Calu3 (cell line): ENCODE measurements at regions not wholly inside any gene's neighbourhood (a gene's known extent, or its start where the extent isn't known, plus 50 kb on each side); places are given as distances from the start of the nearest gene placed in this dataset.

ENCODE experiments used
- BruUV-seq: library from RNA; stranded (reverse); fragments of 400-500 nt; replicated peaks from 2 replicates; lab custom pipeline; 2021; lab: Mats Ljungman, UMichigan
- CTCF ChIA-PET: fragments of 300-600 bp; sonication (Branson Sonifier 250); formaldehyde crosslinking; loops from one replicate; lab custom pipeline; 2022; ENCODE audit warnings: antibody characterized with exemption; lab: Charles Lee
- DNase-seq: peaks from one replicate; pipeline ENCODE4 v3.0.0; 2022
- H3K27ac Mint-ChIP-seq: one replicate; pipeline ENCODE4 v1.8.0; 2022; ENCODE audit warnings: mixed read lengths; ENCODE audit not compliant: unreplicated experiment
- H3K27me3 Mint-ChIP-seq: one replicate; pipeline ENCODE4 v1.8.0; 2022; ENCODE audit warnings: mixed read lengths; ENCODE audit not compliant: unreplicated experiment
- H3K36me3 Mint-ChIP-seq: one replicate; pipeline ENCODE4 v1.8.0; 2022; ENCODE audit warnings: mild to moderate bottlenecking, moderate library complexity, mixed read lengths; ENCODE audit not compliant: insufficient read depth, unreplicated experiment
- H3K4me1 Mint-ChIP-seq: one replicate; pipeline ENCODE4 v1.8.0; 2022; ENCODE audit warnings: mild to moderate bottlenecking, low read depth, mixed read lengths; ENCODE audit not compliant: unreplicated experiment
- H3K4me3 Mint-ChIP-seq: one replicate; pipeline ENCODE4 v1.8.0; 2022; ENCODE audit warnings: mild to moderate bottlenecking, low read depth, moderate library complexity, mixed read lengths; ENCODE audit not compliant: unreplicated experiment
- H3K9me3 Mint-ChIP-seq: one replicate; pipeline ENCODE4 v1.8.0; 2022; ENCODE audit warnings: low read depth, mixed read lengths; ENCODE audit not compliant: unreplicated experiment
- CTCF ChIP-seq: fragments of 200-600 bp; IDR thresholded peaks from one replicate; pipeline ENCODE4 v1.8.0; 2022; ENCODE audit warnings: antibody characterized with exemption; ENCODE audit not compliant: unreplicated experiment
- intact Hi-C: fragments of 100-400 bp; cut with micrococcal nuclease; formaldehyde crosslinking; loops from one replicate; pipeline ENCODE4 v1.10.0; 2022; ENCODE audit not compliant: unreplicated experiment

GRCh38 chr7:26000841-26001240 lies 151.2 kb upstream of the NFE2L3 start:
- H3K4me1 Mint-ChIP-seq: no peaks in the 10 kb centered on the region
- BruUV-seq: no TSS peak
- intact Hi-C loops: no loop called here
- H3K27ac Mint-ChIP-seq: no peak overlapping the region
- no peaks in the 10 kb centered on the region for H3K9me3 Mint-ChIP-seq
- H3K27me3 Mint-ChIP-seq: peaks cover 41% of the 10 kb centered on the region
- H3K4me3 Mint-ChIP-seq: no peak overlapping the region
- CTCF ChIA-PET: interaction anchor here (0.6 to 1.2 kb wide), 4 partner anchors 21 to 668 kb away, joined by 3 to 6 read pairs (median 5); no protein-coding TSS in a partner anchor
- H3K36me3 Mint-ChIP-seq: no peaks in the 10 kb centered on the region
- no peak for DNase-seq
- TF ChIP-seq CTCF: no peak

GRCh38 chr7:26001662-26002244 lies 150.2 kb upstream of the NFE2L3 start:
- intact Hi-C loops: no loop called here
- Mint-ChIP-seq H3K4me3 (no peak overlapping the region), H3K36me3 (no peaks in the 10 kb centered on the region)

GRCh38 chr7:26005683-26006410 lies 146.2 kb upstream of the NFE2L3 start:
- BruUV-seq: no TSS peak
- Mint-ChIP-seq H3K27me3 (peaks cover 79% of the 10 kb centered on the region), H3K4me1 (no peaks in the 10 kb centered on the region), H3K27ac (no peak overlapping the region), H3K36me3 (no peaks in the 10 kb centered on the region), H3K9me3 (no peaks in the 10 kb centered on the region), H3K4me3 (no peak overlapping the region)
- DNase-seq: no peak
- no peak for TF ChIP-seq CTCF
- CTCF ChIA-PET: no interaction called here
- intact Hi-C loops: no loop called here

More at GRCh38 chr7:26001662-26002244, 150.2 kb upstream of the NFE2L3 start:
- Mint-ChIP-seq H3K27me3 (peaks cover 50% of the 10 kb centered on the region), H3K27ac (no peak overlapping the region), H3K9me3 (no peaks in the 10 kb centered on the region), H3K4me1 (no peaks in the 10 kb centered on the region)
- CTCF ChIA-PET: no interaction called here
- no TSS peak for BruUV-seq
- no peak for TF ChIP-seq CTCF
- DNase-seq: no peak

- no peak for DNase-seq
- no peaks in the 10 kb centered on the region for H3K4me1 Mint-ChIP-seq
- intact Hi-C loops: no loop called here
- H3K27ac Mint-ChIP-seq: no peak overlapping the region
- no TSS peak for BruUV-seq
- H3K36me3 Mint-ChIP-seq: no peaks in the 10 kb centered on the region
- no peaks in the 10 kb centered on the region for H3K9me3 Mint-ChIP-seq
- peaks cover 79% of the 10 kb centered on the region for H3K27me3 Mint-ChIP-seq
- CTCF ChIA-PET: no interaction called here
- no peak for TF ChIP-seq CTCF
- H3K4me3 Mint-ChIP-seq: no peak overlapping the region
These were observed 145.6 kb upstream of the NFE2L3 start for GRCh38 chr7:26006426-26006825.
